CD4-positive, alpha-beta T cell treated with Interferon alpha-2 for 1 hour (primary cell): ENCODE measurements at regions not wholly inside any gene's neighbourhood (a gene's known extent, or its start where the extent isn't known, plus 50 kb on each side); places are given as distances from the start of the nearest gene placed in this dataset.
A peak's percentile ranks its signal among the peaks of the same experiment; 100 is the strongest.

Source experiments
- DNase-seq, 2 donors: peaks; one replicate each; pipeline ENCODE4 v3.0.0-alpha.2; 2020 to 2022

- peak; percentile 68 to 89 for DNase-seq
Measured at GRCh38 chr14:34931206-34931605, 51.6 kb upstream of the SRP54 start.

GRCh38 chr14:34930591-34931091, 52.2 kb upstream of the SRP54 start:
- DNase-seq, result peak; percentile 72 to 84

GRCh38 chr14:34926552-34926951, 51.4 kb upstream of the BAZ1A start:
- DNase-seq, result no peak
